Right lung (tissue), 2 donors: ENCODE measurements at regions not wholly inside any gene's neighbourhood (a gene's known extent, or its start where the extent isn't known, plus 50 kb on each side); places are given as distances from the start of the nearest gene placed in this dataset.
A peak's percentile ranks its signal among the peaks of the same experiment; 100 is the strongest.

Experiments used
- DNase-seq, 2 donors: peaks; one replicate each; pipeline ENCODE4 v3.0.0-alpha.2; 2013

GRCh38 chr20:61149636-61150035, 102.4 kb upstream of the CDH4 start:
- DNase-seq = no peak

GRCh38 chr20:61157301-61157700, 94.8 kb upstream of the CDH4 start:
- no peak for DNase-seq

- DNase-seq = no peak
Measured at GRCh38 chr20:61159957-61160686, 91.9 kb upstream of the CDH4 start.

- peak; percentile 60 to 71 for DNase-seq
Measured at GRCh38 chr20:61161726-61162390, 90.2 kb upstream of the CDH4 start.

- DNase-seq = no peak
Measured at GRCh38 chr20:61162451-61162850, 89.6 kb upstream of the CDH4 start.

- no peak for DNase-seq
Measured at GRCh38 chr20:61163031-61163430, 89.0 kb upstream of the CDH4 start.

GRCh38 chr20:61166324-61166723, 85.7 kb upstream of the CDH4 start:
- DNase-seq = no peak

- DNase-seq = no peak
Measured at GRCh38 chr20:61168605-61169004, 83.5 kb upstream of the CDH4 start.

- DNase-seq = no peak
Measured at GRCh38 chr20:61169874-61170273, 82.2 kb upstream of the CDH4 start.

GRCh38 chr20:61170496-61171320, 81.4 kb upstream of the CDH4 start:
- DNase-seq = no peak

- DNase-seq = no peak
Measured at GRCh38 chr20:61173267-61173666, 78.8 kb upstream of the CDH4 start.

- DNase-seq = no peak
Measured at GRCh38 chr20:61173961-61174725, 77.9 kb upstream of the CDH4 start.

- DNase-seq = no peak
Measured at GRCh38 chr20:61176874-61177273, 75.2 kb upstream of the CDH4 start.

GRCh38 chr20:61178551-61179071, 73.5 kb upstream of the CDH4 start:
- DNase-seq = no peak

GRCh38 chr20:61184194-61184593, 67.9 kb upstream of the CDH4 start:
- no peak for DNase-seq

GRCh38 chr20:61185181-61185580, 66.9 kb upstream of the CDH4 start:
- no peak for DNase-seq

GRCh38 chr20:61185841-61186601, 66.0 kb upstream of the CDH4 start:
- peak in 1 of 2 donors; percentile 2 for DNase-seq

- DNase-seq = no peak
Measured at GRCh38 chr20:61186771-61187472, 65.1 kb upstream of the CDH4 start.

- no peak for DNase-seq
Measured at GRCh38 chr20:61189534-61189933, 62.5 kb upstream of the CDH4 start.

- DNase-seq = no peak
Measured at GRCh38 chr20:61191096-61191495, 61.0 kb upstream of the CDH4 start.
